OCI-LY1 (cell line): ENCODE measurements at regions not wholly inside any gene's neighbourhood (a gene's known extent, or its start where the extent isn't known, plus 50 kb on each side); places are given as distances from the start of the nearest gene placed in this dataset.

ENCODE experiments used
- H2AFZ ChIP-seq: fragments of 200-600 bp; sonication (generic), shearing (Covaris generic); 2 replicates; pipeline ENCODE4 v1.6.0; 2014; ENCODE audit warnings: antibody characterized with exemption, mild to moderate bottlenecking, low read length
- H3F3A ChIP-seq: fragments of 200-600 bp; sonication (generic), shearing (Covaris generic); 2 replicates; pipeline ENCODE4 v1.6.0; 2014; ENCODE audit warnings: mild to moderate bottlenecking, antibody characterized with exemption, low read length, moderate library complexity; ENCODE audit not compliant: insufficient read depth
- H3K27ac ChIP-seq: fragments of 200-600 bp; sonication (generic); 2 replicates; pipeline ENCODE4 v1.5.1; 2014; ENCODE audit warnings: low read length, mixed run types, mild to moderate bottlenecking, low read depth; ENCODE audit not compliant: poor library complexity, severe bottlenecking
- H3K27me3 ChIP-seq: fragments of 200-600 bp; sonication (generic); 2 replicates; pipeline ENCODE4 v1.6.0; 2014; ENCODE audit warnings: antibody characterized with exemption, mild to moderate bottlenecking, low read length, moderate library complexity; ENCODE audit not compliant: insufficient read depth
- H3K36me3 ChIP-seq: fragments of 200-600 bp; sonication (generic); 2 replicates; pipeline ENCODE4 v1.6.1; 2014; ENCODE audit warnings: mild to moderate bottlenecking, antibody characterized with exemption, low read length, moderate library complexity, mixed read lengths; ENCODE audit not compliant: insufficient read depth
- H3K4me1 ChIP-seq: fragments of 200-600 bp; sonication (generic); 2 replicates; pipeline ENCODE4 v1.5.1; 2014; ENCODE audit warnings: mild to moderate bottlenecking, low read length, moderate library complexity; ENCODE audit not compliant: insufficient read depth, severe bottlenecking
- H3K4me2 ChIP-seq: fragments of 200-600 bp; sonication (generic), shearing (Covaris generic); 2 replicates; pipeline ENCODE4 v1.6.1; 2014; ENCODE audit warnings: low read length
- H3K4me3 ChIP-seq: fragments of 200-600 bp; sonication (generic); 2 replicates; pipeline ENCODE4 v1.5.1; 2014; ENCODE audit warnings: low read length, low read depth, mild to moderate bottlenecking, mixed read lengths; ENCODE audit not compliant: poor library complexity, severe bottlenecking
- H3K79me2 ChIP-seq: fragments of 200-600 bp; shearing (Covaris generic); 2 replicates; pipeline ENCODE4 v1.6.1; 2016; ENCODE audit warnings: mixed run types, low read length, mixed read lengths; ENCODE audit not compliant: insufficient read depth
- H3K9ac ChIP-seq: fragments of 200-600 bp; sonication (generic), shearing (Covaris generic); 2 replicates; pipeline ENCODE4 v1.6.1; 2014; ENCODE audit warnings: mild to moderate bottlenecking, low read length, mixed read lengths
- H3K9me2 ChIP-seq: fragments of 200-600 bp; sonication (generic), shearing (Covaris generic); 2 replicates; pipeline ENCODE4 v1.6.1; 2014; ENCODE audit warnings: low read depth, mild to moderate bottlenecking, low read length, mixed read lengths
- H3K9me3 ChIP-seq: fragments of 200-600 bp; shearing (Covaris generic); 2 replicates; pipeline ENCODE4 v1.6.1; 2014; ENCODE audit warnings: low read length, mixed read lengths
- H4K20me1 ChIP-seq: fragments of 200-600 bp; sonication (generic), shearing (Covaris generic); 2 replicates; pipeline ENCODE4 v1.6.0; 2016; ENCODE audit warnings: mild to moderate bottlenecking, low read length; ENCODE audit not compliant: insufficient read depth
- EZH2 ChIP-seq: fragments of 200-600 bp; sonication (generic), shearing (Covaris generic); IDR thresholded peaks from 2 replicates; pipeline ENCODE4 v1.8.0; 2017; ENCODE audit warnings: borderline replicate concordance, mixed run types, mild to moderate bottlenecking, antibody characterized with exemption, low read length, moderate library complexity, mixed read lengths
- TF ChIP-seq, protein P1 (sequence below): fragments of 200-600 bp; sonication (generic), shearing (Covaris generic); IDR thresholded peaks from 2 replicates; pipeline ENCODE4 v1.5.1; 2017; ENCODE audit warnings: mild to moderate bottlenecking, antibody characterized with exemption, low read length, moderate library complexity, mixed read lengths

DNA sequence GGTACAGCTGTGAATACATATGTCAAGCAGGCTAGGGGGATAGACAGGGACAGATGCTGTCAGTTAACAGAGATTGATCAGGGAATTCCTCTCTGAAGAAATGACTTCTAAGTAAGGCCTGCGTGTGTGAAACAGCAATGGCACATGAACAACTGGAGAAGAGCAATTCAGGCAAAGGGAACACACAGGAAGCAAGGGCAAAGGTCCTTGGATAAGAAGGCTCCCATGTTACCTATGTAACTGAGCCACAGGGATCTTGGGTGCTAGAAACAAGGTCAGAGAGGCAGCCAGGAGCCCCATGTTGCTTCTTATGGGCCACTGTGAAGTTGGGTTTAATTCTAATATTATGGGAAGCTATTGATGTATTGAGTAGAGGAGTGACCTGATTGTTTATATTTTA lies 373.7 kb upstream of the ACVR2A start:
- Histone ChIP-seq H3K79me2 (no peaks in the 10 kb centered on the region), H3K36me3 (no peaks in the 10 kb centered on the region), H3K4me3 (no peak overlapping the region), H3K9me3 (no peaks in the 10 kb centered on the region), H4K20me1 (no peaks in the 10 kb centered on the region), H3F3A (no peaks in the 10 kb centered on the region), H3K9me2 (no peaks in the 10 kb centered on the region), H3K4me2 (no peak overlapping the region), H3K27me3 (no peaks in the 10 kb centered on the region), H3K9ac (no peak overlapping the region), H2AFZ (no peak overlapping the region), H3K4me1 (no peaks in the 10 kb centered on the region), H3K27ac (no peak overlapping the region)
- TF ChIP-seq, protein P1, sequence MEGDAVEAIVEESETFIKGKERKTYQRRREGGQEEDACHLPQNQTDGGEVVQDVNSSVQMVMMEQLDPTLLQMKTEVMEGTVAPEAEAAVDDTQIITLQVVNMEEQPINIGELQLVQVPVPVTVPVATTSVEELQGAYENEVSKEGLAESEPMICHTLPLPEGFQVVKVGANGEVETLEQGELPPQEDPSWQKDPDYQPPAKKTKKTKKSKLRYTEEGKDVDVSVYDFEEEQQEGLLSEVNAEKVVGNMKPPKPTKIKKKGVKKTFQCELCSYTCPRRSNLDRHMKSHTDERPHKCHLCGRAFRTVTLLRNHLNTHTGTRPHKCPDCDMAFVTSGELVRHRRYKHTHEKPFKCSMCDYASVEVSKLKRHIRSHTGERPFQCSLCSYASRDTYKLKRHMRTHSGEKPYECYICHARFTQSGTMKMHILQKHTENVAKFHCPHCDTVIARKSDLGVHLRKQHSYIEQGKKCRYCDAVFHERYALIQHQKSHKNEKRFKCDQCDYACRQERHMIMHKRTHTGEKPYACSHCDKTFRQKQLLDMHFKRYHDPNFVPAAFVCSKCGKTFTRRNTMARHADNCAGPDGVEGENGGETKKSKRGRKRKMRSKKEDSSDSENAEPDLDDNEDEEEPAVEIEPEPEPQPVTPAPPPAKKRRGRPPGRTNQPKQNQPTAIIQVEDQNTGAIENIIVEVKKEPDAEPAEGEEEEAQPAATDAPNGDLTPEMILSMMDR = no peak
- TF ChIP-seq EZH2 = no peak

DNA sequence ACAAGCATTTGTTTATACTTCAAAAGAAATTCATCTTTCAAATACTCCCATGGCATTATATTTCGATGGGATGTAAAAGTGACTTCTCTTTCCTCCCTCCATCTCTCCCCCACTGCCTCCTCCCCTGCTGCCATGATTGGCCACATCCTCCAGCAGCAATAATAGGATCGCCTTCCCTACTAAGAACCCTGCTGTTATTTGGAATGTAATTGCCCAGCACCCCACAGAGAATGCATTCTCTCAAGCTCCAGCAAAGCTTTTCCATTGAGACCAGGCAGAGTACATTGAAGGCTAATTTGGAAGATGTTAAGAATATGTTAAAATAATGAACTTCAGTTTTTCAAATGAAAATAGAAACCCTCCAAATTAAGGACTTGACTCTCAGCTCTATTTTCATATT lies 375.4 kb upstream of the ACVR2A start:
- Histone ChIP-seq H3K9me2 (no peaks in the 10 kb centered on the region), H3K9ac (no peak overlapping the region), H3K27me3 (no peaks in the 10 kb centered on the region), H3K79me2 (no peaks in the 10 kb centered on the region), H3K4me3 (no peak overlapping the region), H3K36me3 (no peaks in the 10 kb centered on the region), H2AFZ (no peak overlapping the region), H3K4me1 (no peaks in the 10 kb centered on the region), H3K9me3 (no peaks in the 10 kb centered on the region), H4K20me1 (no peaks in the 10 kb centered on the region), H3F3A (no peaks in the 10 kb centered on the region), H3K27ac (no peak overlapping the region), H3K4me2 (no peak overlapping the region)
- no peak for TF ChIP-seq EZH2

DNA sequence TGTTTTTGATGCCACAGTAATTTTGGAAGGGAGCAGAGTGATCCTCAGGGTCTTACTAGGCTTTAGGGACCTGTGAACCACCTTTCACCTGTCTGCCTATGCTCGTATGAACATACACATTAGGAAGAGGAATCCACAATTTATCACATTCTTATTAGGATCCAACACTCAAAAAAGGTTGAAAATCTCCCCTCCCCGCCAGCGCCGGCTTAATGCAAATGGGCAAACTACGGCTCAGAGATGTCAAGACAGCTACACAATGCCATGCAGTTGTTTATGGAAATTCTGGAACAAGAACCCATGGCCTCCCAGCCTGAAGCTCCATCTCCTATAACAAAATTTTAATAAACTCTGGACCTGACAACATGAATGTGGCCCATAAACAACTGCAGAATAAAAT lies 375.9 kb upstream of the ACVR2A start:
- H4K20me1 ChIP-seq = no peaks in the 10 kb centered on the region
- H3K79me2 ChIP-seq = no peaks in the 10 kb centered on the region
- no peaks in the 10 kb centered on the region for H3K27me3 ChIP-seq
- H2AFZ ChIP-seq = no peak overlapping the region
- no peaks in the 10 kb centered on the region for H3K9me2 ChIP-seq
- no peaks in the 10 kb centered on the region for H3F3A ChIP-seq
- H3K27ac ChIP-seq = no peak overlapping the region
- no peak overlapping the region for H3K4me2 ChIP-seq
- H3K36me3 ChIP-seq = no peaks in the 10 kb centered on the region
- no peak overlapping the region for H3K9ac ChIP-seq
- no peak overlapping the region for H3K4me3 ChIP-seq
- H3K9me3 ChIP-seq = no peaks in the 10 kb centered on the region
- no peak for TF ChIP-seq EZH2
- TF ChIP-seq, protein P1 = no peak
- no peaks in the 10 kb centered on the region for H3K4me1 ChIP-seq

DNA sequence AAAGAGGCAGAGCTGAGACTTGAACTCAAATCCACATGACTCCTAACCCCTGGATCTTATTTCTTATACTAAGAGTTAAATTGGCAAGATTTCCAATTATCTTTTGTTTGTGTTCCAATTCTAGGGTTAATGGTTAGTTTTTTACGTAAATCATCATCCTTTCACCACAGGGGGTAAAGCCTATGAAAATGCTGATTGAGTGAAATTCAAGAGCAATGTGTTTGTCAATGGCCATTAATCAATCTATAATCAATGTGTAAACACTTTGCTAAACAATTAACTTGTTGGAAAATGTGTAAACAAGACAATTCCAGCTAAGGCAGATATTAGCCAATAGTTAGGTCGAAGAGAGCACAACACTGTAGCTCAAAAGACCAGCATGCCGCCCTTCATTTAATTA lies 376.5 kb upstream of the ACVR2A start:
- H3K9ac ChIP-seq = no peak overlapping the region

More for the DNA sequence above, 376.5 kb upstream of the ACVR2A start:
- Histone ChIP-seq H3K4me1 (no peaks in the 10 kb centered on the region), H2AFZ (no peak overlapping the region), H3K27me3 (no peaks in the 10 kb centered on the region), H3K4me2 (no peak overlapping the region), H3K36me3 (no peaks in the 10 kb centered on the region), H3K27ac (no peak overlapping the region), H3K4me3 (no peak overlapping the region), H4K20me1 (no peaks in the 10 kb centered on the region), H3K9me2 (no peaks in the 10 kb centered on the region), H3K9me3 (no peaks in the 10 kb centered on the region), H3F3A (no peaks in the 10 kb centered on the region), H3K79me2 (no peaks in the 10 kb centered on the region)
- no peak for TF ChIP-seq EZH2
- TF ChIP-seq, protein P1 = no peak
